Anterior cingulate cortex (tissue), 58 donors: ENCODE measurements at regions not wholly inside any gene's neighbourhood (a gene's known extent, or its start where the extent isn't known, plus 50 kb on each side); places are given as distances from the start of the nearest gene placed in this dataset.
"Not testable (repeated sequence)": the region's sequence is repeated elsewhere in the genome, so short reads cannot be mapped to it uniquely, and the experiment has no call there.

Source experiments
- DNase-seq, 58 donors: peaks; one replicate each; lab custom pipeline; 2025; lab: John Stamatoyannopoulos, UW

GRCh38 chr6:169406804-169407203 lies 153.2 kb upstream of the THBS2 start:
- DNase-seq, result no peak

- no peak for DNase-seq
Observed at GRCh38 chr6:169406034-169406433, 152.4 kb upstream of the THBS2 start.

GRCh38 chr6:169404828-169405227 lies 151.2 kb upstream of the THBS2 start:
- no peak for DNase-seq

- DNase-seq, result no peak
Observed at GRCh38 chr6:169398342-169399105, 144.9 kb upstream of the THBS2 start.

- no peak for DNase-seq
Observed at GRCh38 chr6:169397684-169398083, 144.0 kb upstream of the THBS2 start.

- DNase-seq, result no peak
Observed at GRCh38 chr6:169396554-169397163, 143.0 kb upstream of the THBS2 start.

GRCh38 chr6:169396009-169396539 lies 142.4 kb upstream of the THBS2 start:
- not testable (repeated sequence) for DNase-seq

- DNase-seq, result no peak
Observed at GRCh38 chr6:169395080-169395805, 141.6 kb upstream of the THBS2 start.

- DNase-seq, result no peak
Observed at GRCh38 chr6:169393753-169394152, 140.1 kb upstream of the THBS2 start.

- no peak for DNase-seq
Observed at GRCh38 chr6:169391473-169392071, 137.9 kb upstream of the THBS2 start.

- DNase-seq, result no peak
Observed at GRCh38 chr6:169388395-169389166, 134.9 kb upstream of the THBS2 start.

- no peak for DNase-seq
Observed at GRCh38 chr6:169387809-169388383, 134.2 kb upstream of the THBS2 start.

GRCh38 chr6:169386411-169387057 lies 132.9 kb upstream of the THBS2 start:
- no peak for DNase-seq

- no peak for DNase-seq
Observed at GRCh38 chr6:169385237-169385880, 131.7 kb upstream of the THBS2 start.

GRCh38 chr6:169384291-169384690 lies 130.6 kb upstream of the THBS2 start:
- no peak for DNase-seq

GRCh38 chr6:169383265-169383664 lies 129.6 kb upstream of the THBS2 start:
- no peak for DNase-seq

- no peak for DNase-seq
Observed at GRCh38 chr6:169382735-169383134, 129.1 kb upstream of the THBS2 start.

GRCh38 chr6:169381988-169382387 lies 128.3 kb upstream of the THBS2 start:
- no peak for DNase-seq

GRCh38 chr6:169380493-169380892 lies 126.8 kb upstream of the THBS2 start:
- DNase-seq, result no peak
